ENCODE measurements at regions not wholly inside any gene's neighbourhood (a gene's known extent, or its start where the extent isn't known, plus 50 kb on each side); places are given as distances from the start of the nearest gene placed in this dataset.

GRCh38 chr2:43049836-43050801 lies 176.3 kb downstream of the ZFP36L2 start:
- no peak overlapping the region for H3K27ac Mint-ChIP-seq
- peaks cover 38% of the 10 kb centered on the region for H3K4me1 Mint-ChIP-seq (ENCODE audit: low read depth)
- peaks cover 12% of the 10 kb centered on the region for H3K27me3 Mint-ChIP-seq (ENCODE audit: low read depth)
- no peaks in the 10 kb centered on the region for H3K36me3 Mint-ChIP-seq (ENCODE audit: low read depth)
- H3K9me3 Mint-ChIP-seq, result no peaks in the 10 kb centered on the region
- no peak overlapping the region for H3K4me3 Mint-ChIP-seq

GRCh38 chr2:43047187-43047780 lies 179.1 kb downstream of the ZFP36L2 start:
- H3K4me1 Mint-ChIP-seq (ENCODE audit: low read depth), result peaks cover 36% of the 10 kb centered on the region
- H3K36me3 Mint-ChIP-seq (ENCODE audit: low read depth), result no peaks in the 10 kb centered on the region
- no peak overlapping the region for H3K27ac Mint-ChIP-seq
- H3K9me3 Mint-ChIP-seq, result no peaks in the 10 kb centered on the region
- peaks cover 8% of the 10 kb centered on the region for H3K27me3 Mint-ChIP-seq (ENCODE audit: low read depth)
- H3K4me3 Mint-ChIP-seq, result no peak overlapping the region

DNA sequence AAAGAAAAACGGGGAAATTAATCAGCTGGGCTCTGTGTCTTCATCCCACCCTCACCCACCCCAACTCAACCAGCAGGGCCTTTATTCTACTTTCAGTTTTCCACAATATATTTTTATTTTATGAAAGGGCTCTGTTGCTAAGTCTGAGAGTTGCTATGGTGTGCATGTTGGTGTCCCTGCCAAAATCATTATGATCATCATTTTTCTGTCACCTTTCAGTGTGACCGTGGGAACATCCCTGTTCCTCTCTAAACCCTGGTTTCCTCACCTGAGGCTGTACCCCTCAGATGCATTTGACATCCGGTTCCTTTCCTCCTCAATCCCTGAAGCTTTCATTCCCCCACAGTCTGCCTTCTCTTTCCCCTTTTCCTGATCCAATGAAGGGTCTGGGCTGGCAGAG lies 180.5 kb downstream of the ZFP36L2 start:
- Mint-ChIP-seq H3K9me3 (no peaks in the 10 kb centered on the region), H3K27ac (no peak overlapping the region), H3K36me3 (ENCODE audit: low read depth) (no peaks in the 10 kb centered on the region), H3K27me3 (ENCODE audit: low read depth) (peaks cover 5% of the 10 kb centered on the region), H3K4me3 (no peak overlapping the region), H3K4me1 (ENCODE audit: low read depth) (peaks cover 27% of the 10 kb centered on the region)

DNA sequence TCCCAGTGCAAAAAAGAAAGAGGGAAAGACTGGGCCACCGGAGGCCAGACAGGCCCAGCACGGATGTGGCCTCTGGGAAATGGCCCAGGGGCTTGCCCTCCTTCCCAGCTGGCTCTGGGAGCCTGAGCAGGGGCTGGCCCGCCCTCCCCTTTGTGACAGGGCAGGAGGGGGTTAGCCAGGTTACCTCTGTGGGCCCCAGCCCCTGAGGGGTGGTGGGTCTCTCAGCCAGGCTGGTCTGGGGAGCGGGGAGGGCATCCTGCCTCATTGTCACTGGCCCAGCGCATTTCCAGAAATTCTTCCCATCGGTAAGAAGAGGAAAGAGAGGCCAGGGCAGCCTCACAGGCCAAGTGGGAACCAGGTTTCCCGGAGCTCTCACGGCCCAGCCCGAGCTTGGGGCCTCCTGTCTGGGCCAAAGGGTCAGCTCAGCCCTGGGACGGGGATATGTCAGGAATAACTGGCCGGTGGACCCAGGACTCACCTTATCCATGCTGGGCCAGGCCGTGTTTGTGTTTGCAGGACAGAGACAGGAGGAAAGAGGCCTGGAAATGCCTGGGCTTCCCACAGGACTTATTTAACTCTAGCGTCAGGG lies 182.2 kb downstream of the ZFP36L2 start:
- Mint-ChIP-seq H3K9me3 (no peaks in the 10 kb centered on the region), H3K36me3 (ENCODE audit: low read depth) (no peaks in the 10 kb centered on the region), H3K27ac (no peak overlapping the region), H3K4me1 (ENCODE audit: low read depth) (peaks cover 16% of the 10 kb centered on the region), H3K27me3 (ENCODE audit: low read depth) (no peaks in the 10 kb centered on the region), H3K4me3 (no peak overlapping the region)

DNA sequence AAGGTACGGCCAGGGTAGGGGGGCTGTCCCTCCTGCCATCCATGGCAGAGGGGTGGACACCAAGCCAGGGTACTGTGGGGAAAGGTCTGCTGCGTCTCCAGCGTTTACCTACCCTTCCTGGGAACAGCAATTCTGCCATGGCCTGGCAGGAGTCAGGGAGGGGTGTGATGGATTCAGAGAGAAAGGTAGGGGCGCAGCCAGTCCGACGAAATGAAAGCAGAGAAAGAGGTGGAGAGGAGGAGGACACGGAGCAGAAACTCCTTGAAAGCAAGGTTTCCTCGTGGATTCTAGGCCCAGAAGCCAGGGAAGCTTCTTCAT lies 182.9 kb downstream of the ZFP36L2 start:
- Mint-ChIP-seq H3K4me1 (ENCODE audit: low read depth) (peaks cover 13% of the 10 kb centered on the region), H3K27me3 (ENCODE audit: low read depth) (no peaks in the 10 kb centered on the region), H3K27ac (no peak overlapping the region)

GRCh38 chr2:43041661-43042360 lies 184.6 kb downstream of the ZFP36L2 start:
- H3K4me3 Mint-ChIP-seq, result no peak overlapping the region
- H3K27ac Mint-ChIP-seq, result no peak overlapping the region

More for the DNA sequence above, 182.9 kb downstream of the ZFP36L2 start:
- Mint-ChIP-seq H3K36me3 (ENCODE audit: low read depth) (no peaks in the 10 kb centered on the region), H3K9me3 (no peaks in the 10 kb centered on the region), H3K4me3 (no peak overlapping the region)

DNA sequence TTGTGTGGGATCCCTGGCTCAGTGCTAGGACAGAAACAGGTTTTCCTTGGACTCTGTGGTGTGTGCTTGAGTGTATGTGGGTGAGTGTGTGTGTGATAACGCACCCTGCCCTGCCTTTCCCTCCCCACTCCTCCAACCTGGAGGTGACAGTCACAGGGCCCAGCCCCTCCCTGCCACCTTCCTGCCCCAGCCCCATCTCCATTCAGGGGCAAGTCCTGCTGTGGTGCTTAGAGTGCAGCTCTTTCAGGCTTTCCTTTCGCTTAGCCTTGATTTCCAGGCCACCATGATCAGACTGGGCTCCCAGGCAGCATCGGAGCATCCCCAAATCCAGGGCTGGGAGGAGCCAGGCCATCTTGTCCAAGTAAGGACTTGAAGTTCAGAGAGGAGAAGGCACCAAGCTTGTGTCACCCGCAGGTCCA lies 185.2 kb downstream of the ZFP36L2 start:
- no peaks in the 10 kb centered on the region for H3K9me3 Mint-ChIP-seq
- no peak overlapping the region for H3K27ac Mint-ChIP-seq
- no peaks in the 10 kb centered on the region for H3K27me3 Mint-ChIP-seq (ENCODE audit: low read depth)
- H3K4me3 Mint-ChIP-seq, result no peak overlapping the region
- no peaks in the 10 kb centered on the region for H3K36me3 Mint-ChIP-seq (ENCODE audit: low read depth)
- peaks cover 4% of the 10 kb centered on the region for H3K4me1 Mint-ChIP-seq (ENCODE audit: low read depth)

More at GRCh38 chr2:43041661-43042360, 184.6 kb downstream of the ZFP36L2 start:
- no peaks in the 10 kb centered on the region for H3K36me3 Mint-ChIP-seq (ENCODE audit: low read depth)
- H3K9me3 Mint-ChIP-seq, result no peaks in the 10 kb centered on the region
- no peaks in the 10 kb centered on the region for H3K27me3 Mint-ChIP-seq (ENCODE audit: low read depth)
- peaks cover 5% of the 10 kb centered on the region for H3K4me1 Mint-ChIP-seq (ENCODE audit: low read depth)

DNA sequence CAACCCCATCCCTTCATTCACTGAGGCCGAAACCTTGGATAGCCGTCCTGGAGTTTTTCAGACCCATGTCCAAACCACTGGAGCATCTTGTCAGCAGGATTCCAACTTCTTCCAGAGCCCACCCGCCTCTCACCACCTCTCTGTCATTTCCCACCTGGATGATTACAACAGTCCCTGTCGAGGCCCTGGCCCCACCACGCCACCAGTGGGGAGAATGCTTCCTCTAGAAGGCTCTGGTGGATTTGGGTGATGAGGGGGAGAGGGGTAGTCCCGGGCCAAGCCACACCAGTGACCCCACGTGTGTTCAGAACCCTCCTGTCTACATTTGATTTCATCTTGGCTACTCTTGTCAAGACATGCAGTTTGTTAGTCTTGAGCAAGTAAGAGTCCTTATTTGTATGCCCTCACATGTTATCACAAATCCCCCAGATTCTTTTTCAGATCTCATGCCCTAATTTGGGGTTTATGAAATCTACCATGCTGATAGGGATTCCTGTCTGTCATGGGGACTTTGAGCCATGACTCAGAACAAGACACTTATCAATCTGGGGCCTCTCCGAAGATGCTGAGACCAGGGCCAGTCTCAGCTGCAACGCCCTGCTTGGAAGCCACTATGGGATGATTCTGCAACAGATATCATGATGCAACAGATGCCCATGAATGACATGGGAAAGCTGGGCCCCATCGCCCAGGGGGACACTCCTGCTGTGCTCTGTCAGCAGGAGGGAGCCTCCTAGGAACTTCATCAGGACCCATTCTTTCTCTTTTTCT lies 186.1 kb downstream of the ZFP36L2 start:
- H3K27ac Mint-ChIP-seq, result no peak overlapping the region
- H3K27me3 Mint-ChIP-seq (ENCODE audit: low read depth), result no peaks in the 10 kb centered on the region
- no peaks in the 10 kb centered on the region for H3K9me3 Mint-ChIP-seq
- peaks cover 2% of the 10 kb centered on the region for H3K4me1 Mint-ChIP-seq (ENCODE audit: low read depth)
- H3K4me3 Mint-ChIP-seq, result no peak overlapping the region
- no peaks in the 10 kb centered on the region for H3K36me3 Mint-ChIP-seq (ENCODE audit: low read depth)

DNA sequence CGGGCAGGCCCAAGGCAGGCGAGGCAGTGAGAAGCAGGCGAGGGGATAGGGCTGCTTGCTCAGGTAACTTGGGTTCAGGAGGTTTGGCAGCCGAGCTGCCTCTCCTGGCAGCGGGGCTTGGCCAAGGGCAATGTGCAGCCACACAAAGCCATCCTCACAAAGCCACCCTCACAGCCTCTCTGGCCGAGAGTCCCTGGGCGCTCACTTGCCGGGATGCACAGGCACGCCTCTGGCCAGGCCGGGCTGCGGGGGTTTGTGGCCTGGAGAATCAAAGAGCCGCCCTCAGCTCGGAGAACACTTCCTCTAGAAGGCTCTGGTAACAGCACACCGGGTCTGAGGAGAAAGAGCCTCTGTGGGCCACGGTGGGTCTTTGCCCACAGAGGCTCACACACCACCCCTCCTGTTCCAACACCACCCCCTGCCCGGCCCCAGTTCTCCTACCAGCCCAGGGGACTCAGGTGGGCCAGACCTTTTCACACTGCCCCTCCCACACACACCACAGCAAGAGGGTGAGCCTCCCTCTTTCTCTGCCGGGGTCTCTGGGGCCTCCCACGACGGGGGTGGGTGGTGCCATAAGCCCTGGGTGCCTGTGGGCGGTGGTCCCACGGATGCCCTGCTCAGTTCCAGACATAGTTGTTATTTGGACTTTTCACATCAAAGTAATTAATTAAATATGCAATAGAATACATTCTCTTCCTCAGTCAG lies 186.9 kb downstream of the ZFP36L2 start:
- no peaks in the 10 kb centered on the region for H3K27me3 Mint-ChIP-seq (ENCODE audit: low read depth)
- H3K4me3 Mint-ChIP-seq, result no peak overlapping the region
- no peaks in the 10 kb centered on the region for H3K36me3 Mint-ChIP-seq (ENCODE audit: low read depth)
- no peaks in the 10 kb centered on the region for H3K9me3 Mint-ChIP-seq
- H3K27ac Mint-ChIP-seq, result no peak overlapping the region
- H3K4me1 Mint-ChIP-seq (ENCODE audit: low read depth), result peaks cover 2% of the 10 kb centered on the region

GRCh38 chr2:43038696-43039094 lies 187.7 kb downstream of the ZFP36L2 start:
- Mint-ChIP-seq H3K27ac (no peak overlapping the region), H3K27me3 (ENCODE audit: low read depth) (no peaks in the 10 kb centered on the region), H3K9me3 (no peaks in the 10 kb centered on the region), H3K36me3 (ENCODE audit: low read depth) (no peaks in the 10 kb centered on the region), H3K4me3 (no peak overlapping the region), H3K4me1 (ENCODE audit: low read depth) (peaks cover 2% of the 10 kb centered on the region)

DNA sequence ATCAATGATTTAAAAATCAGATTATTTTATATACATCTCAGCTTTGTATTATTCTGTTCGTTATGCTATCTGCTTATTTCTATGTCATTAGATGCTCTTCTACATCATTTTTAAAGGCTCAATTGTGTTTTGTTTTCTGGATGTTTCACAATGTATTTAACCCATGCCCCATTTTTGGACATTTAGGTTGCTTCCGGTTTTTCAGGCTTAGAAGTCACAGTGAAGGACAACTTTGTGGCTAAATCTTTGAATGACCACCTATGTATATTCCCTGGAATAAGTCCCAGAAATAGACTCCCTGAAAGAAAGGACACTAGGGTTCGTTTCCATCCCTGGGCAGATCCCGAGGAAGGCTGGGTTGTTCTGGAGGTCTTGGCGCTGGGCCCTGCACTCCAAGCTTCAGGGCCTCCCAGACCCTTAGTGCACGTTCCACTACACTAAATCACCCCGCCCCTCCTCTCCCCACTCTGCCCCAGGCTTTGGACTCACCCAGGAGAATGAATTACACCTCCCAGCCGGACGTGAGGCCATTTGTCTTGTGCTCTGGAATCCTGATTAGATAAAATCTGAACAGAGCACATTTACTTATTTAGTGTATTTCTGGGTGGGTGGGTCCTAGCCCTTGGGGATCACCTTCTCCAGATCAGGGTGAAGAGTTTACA lies 188.2 kb downstream of the ZFP36L2 start:
- Mint-ChIP-seq H3K4me1 (ENCODE audit: low read depth) (peaks cover 2% of the 10 kb centered on the region), H3K36me3 (ENCODE audit: low read depth) (no peaks in the 10 kb centered on the region), H3K4me3 (no peak overlapping the region), H3K9me3 (no peaks in the 10 kb centered on the region), H3K27ac (no peak overlapping the region), H3K27me3 (ENCODE audit: low read depth) (no peaks in the 10 kb centered on the region)

DNA sequence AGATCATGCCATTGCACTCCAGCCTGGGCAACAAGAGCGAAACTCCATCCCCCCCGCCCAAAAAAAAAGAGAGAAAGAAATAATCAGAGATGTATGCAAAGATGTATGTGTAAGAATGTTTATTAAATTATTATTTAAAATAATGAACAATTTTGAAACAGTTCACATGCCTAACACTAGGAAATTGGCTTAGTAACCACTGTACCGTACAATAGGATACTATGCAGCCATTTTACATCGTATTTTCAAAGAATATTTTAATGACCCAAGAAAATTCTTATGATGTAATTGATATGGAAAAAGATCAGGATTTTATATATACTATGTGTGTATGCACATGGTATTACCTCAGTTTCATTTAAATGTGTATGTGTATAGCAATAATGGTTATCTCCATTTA lies 190.5 kb downstream of the ZFP36L2 start:
- Mint-ChIP-seq H3K36me3 (ENCODE audit: low read depth) (no peaks in the 10 kb centered on the region), H3K27ac (no peak overlapping the region), H3K4me1 (ENCODE audit: low read depth) (peaks cover 3% of the 10 kb centered on the region), H3K27me3 (ENCODE audit: low read depth) (no peaks in the 10 kb centered on the region), H3K4me3 (no peak overlapping the region), H3K9me3 (no peaks in the 10 kb centered on the region)

DNA sequence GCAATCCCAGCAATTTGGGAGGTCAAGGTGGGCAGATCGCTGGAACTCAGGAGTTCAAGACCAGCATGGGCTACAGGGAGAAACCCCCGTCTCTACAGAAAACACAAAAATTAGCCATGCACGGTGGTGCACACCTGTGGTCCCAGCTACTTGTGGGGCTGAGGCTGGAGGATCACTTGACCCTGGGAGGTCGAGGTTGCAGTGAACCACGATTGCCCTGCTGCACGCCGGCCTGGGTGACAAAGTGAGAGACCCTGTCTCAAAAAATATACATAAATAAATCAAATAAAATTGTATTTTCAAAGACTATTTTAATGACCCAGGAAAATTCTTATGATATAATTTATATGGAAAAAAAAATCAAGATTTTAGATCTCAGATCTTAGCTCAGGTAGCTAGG lies 191.5 kb downstream of the ZFP36L2 start:
- H3K36me3 Mint-ChIP-seq (ENCODE audit: low read depth), result no peaks in the 10 kb centered on the region
- no peak overlapping the region for H3K4me3 Mint-ChIP-seq
- no peaks in the 10 kb centered on the region for H3K9me3 Mint-ChIP-seq
- no peaks in the 10 kb centered on the region for H3K27me3 Mint-ChIP-seq (ENCODE audit: low read depth)
- no peak overlapping the region for H3K27ac Mint-ChIP-seq
- H3K4me1 Mint-ChIP-seq (ENCODE audit: low read depth), result peaks cover 3% of the 10 kb centered on the region

Data from T-helper 1 cell treated with Interleukin-12 subunit alpha and Interleukin-12 subunit beta and Interleukin-4 antibody, amounts not matched to agents 30 μg/mL and 1 μg/mL, for 36 hours (primary cell).